Mucosa of descending colon (tissue), 3 donors: ENCODE measurements at regions not wholly inside any gene's neighbourhood (a gene's known extent, or its start where the extent isn't known, plus 50 kb on each side); places are given as distances from the start of the nearest gene placed in this dataset.

ENCODE experiments used
- ATAC-seq: fragments of 200-7000 bp; cut with Tn5 transposase; one replicate; pipeline ENCODE4 v1.9.1; 2020; ENCODE audit warnings: mild to moderate bottlenecking, moderate library complexity
- DNase-seq, 3 donors: peaks; one replicate each; pipeline ENCODE4 v3.0.0-alpha.2; 2020
- H3K36me3 ChIP-seq: fragments of 200-600 bp; one replicate; pipeline ENCODE4 v1.8.0; 2021; ENCODE audit warnings: low read depth, mild to moderate bottlenecking
- H3K4me1 ChIP-seq: fragments of 200-600 bp; one replicate; pipeline ENCODE4 v1.8.0; 2021; ENCODE audit warnings: low read depth, mild to moderate bottlenecking
- H3K4me3 ChIP-seq: fragments of 200-600 bp; one replicate; pipeline ENCODE4 v1.8.0; 2021; ENCODE audit warnings: mild to moderate bottlenecking
- H3K9me3 ChIP-seq: fragments of 200-600 bp; one replicate; pipeline ENCODE4 v1.8.0; 2021; ENCODE audit warnings: mild to moderate bottlenecking
- CTCF ChIP-seq: fragments of 200-600 bp; IDR thresholded peaks from one replicate; pipeline ENCODE4 v1.8.0; 2022; ENCODE audit warnings: antibody characterized with exemption, mild to moderate bottlenecking
- intact Hi-C, 2 donors: fragments of 100-400 bp; cut with DNase I in 1 of 2; cut with micrococcal nuclease in 1 of 2; formaldehyde crosslinking; loops; one replicate each; pipeline versions ENCODE4 v1.11.0 to v1.11.1; 2022; cut with DNase I, micrococcal nuclease
- donor health status: DM: no; HTN: no; CAD: no; lungs with moderate emphysema.
- donor health status: DM: no; HTN: no; CAD: no.
- donor health status: DM: no; HTN: yes; CAD: no.

DNA sequence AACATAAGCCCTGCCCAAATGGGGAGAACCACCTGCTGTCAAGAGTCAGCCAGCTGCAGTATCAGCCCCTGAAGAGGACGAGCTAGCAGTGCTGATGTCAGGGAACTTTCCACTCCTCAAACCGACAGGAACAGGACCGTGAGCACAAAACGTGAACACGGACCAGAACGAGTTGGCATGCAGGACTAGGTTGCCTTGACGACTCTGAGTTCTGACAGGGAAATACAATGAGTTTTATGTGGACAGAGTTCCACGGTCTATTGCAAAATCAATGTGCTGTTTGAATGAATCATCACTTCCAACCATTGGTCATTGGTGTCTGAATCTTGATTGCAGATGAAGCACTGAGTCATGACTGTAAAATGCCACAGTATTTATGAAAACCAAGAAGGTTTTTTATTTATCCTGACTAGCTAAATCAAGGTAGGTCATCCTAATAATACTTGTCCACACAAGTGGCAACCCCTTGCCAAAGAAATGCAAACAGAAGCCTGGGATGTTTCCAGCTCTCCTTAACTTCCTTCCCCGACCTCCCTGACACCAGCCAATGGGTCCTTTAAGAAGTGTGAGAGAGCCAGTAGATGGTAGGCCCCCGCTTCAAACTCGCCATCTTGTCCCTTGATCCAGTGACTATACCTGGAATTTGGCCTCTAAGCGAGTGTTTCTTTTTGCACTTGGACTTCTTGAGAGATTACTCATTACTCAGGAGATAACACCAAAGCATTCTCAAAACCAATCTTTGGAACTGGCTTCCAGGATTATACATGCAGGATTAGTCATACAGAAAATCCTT, 119.6 kb downstream of the ASB7 start:
- intact Hi-C loops = no loop called here
- no peak for DNase-seq
- H3K4me1 ChIP-seq = peaks cover 3% of the 10 kb centered on the region
- H3K9me3 ChIP-seq = no peaks in the 10 kb centered on the region
- no peaks in the 10 kb centered on the region for H3K36me3 ChIP-seq
- TF ChIP-seq CTCF = no peak
- no peak overlapping the region for H3K4me3 ChIP-seq
- ATAC-seq = peak; percentile 90

DNA sequence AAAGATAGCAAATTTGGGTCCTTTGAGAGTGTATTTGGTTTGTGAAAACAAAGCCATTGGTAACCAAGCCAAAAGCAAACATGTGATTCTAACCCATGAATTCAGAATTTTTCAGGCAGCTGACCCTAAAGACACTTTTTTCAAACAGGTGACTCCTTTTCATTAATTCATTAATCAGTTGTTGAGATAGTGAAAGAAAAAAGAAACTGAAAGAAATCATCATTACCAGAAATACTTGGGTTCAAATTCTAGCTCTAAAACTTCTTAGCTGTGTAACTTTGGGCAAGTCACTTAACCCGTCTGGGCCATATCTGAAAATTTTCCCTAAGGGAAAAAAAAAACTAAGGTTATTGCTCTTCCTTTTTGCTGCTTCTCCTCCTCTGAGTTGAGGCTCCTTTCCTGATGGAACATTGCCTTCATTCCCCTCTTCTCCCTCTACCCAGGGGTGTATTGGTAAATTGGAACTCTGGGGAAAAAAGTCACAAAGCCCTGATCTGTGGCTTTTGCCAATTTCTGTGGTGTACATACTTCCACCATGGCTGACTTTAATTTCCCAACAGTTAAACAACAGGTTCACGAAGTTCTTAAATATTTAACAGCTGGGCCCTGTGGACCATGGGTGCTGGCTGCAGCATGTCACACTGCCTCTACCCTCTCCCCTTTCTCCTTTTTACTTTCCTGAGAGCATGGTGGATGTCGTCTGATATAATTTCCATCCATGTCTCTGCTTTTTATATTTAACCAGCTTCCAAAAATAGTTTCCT, 120.3 kb downstream of the ASB7 start:
- Histone ChIP-seq H3K4me1 (peaks cover 3% of the 10 kb centered on the region), H3K9me3 (no peaks in the 10 kb centered on the region), H3K36me3 (no peaks in the 10 kb centered on the region), H3K4me3 (no peak overlapping the region)
- TF ChIP-seq CTCF = no peak
- DNase-seq (no peak), ATAC-seq (no peak)
- intact Hi-C loops = no loop called here

GRCh38 chr15:100723315-100723801, 121.0 kb downstream of the ASB7 start:
- Histone ChIP-seq H3K4me1 (peaks cover 3% of the 10 kb centered on the region), H3K36me3 (no peaks in the 10 kb centered on the region), H3K9me3 (no peaks in the 10 kb centered on the region), H3K4me3 (no peak overlapping the region)
- DNase-seq = no peak
- ATAC-seq = no peak
- intact Hi-C loops = no loop called here
- TF ChIP-seq CTCF = no peak

- no peaks in the 10 kb centered on the region for H3K36me3 ChIP-seq
- intact Hi-C loops = no loop called here
- no peak for TF ChIP-seq CTCF
- no peak overlapping the region for H3K4me3 ChIP-seq
- H3K4me1 ChIP-seq = peaks cover 3% of the 10 kb centered on the region
- no peaks in the 10 kb centered on the region for H3K9me3 ChIP-seq
- ATAC-seq = no peak
- DNase-seq = no peak
Observed at GRCh38 chr15:100725121-100726069, 123.0 kb downstream of the ASB7 start.

GRCh38 chr15:100726070-100726420, 123.7 kb downstream of the ASB7 start:
- intact Hi-C loops = no loop called here
- Histone ChIP-seq H3K4me3 (no peak overlapping the region), H3K4me1 (peaks cover 3% of the 10 kb centered on the region), H3K9me3 (no peaks in the 10 kb centered on the region), H3K36me3 (no peaks in the 10 kb centered on the region)
- no peak for DNase-seq
- TF ChIP-seq CTCF = no peak
- no peak for ATAC-seq
